Stimulated activated CD8-positive, alpha-beta memory T cell treated with anti-CD3 and anti-CD28 coated beads, Interleukin-2, amount 100 ng/mL, for 1 hour (primary cell): ENCODE measurements at regions not wholly inside any gene's neighbourhood (a gene's known extent, or its start where the extent isn't known, plus 50 kb on each side); places are given as distances from the start of the nearest gene placed in this dataset.
"Not testable (repeated sequence)": the region's sequence is repeated elsewhere in the genome, so short reads cannot be mapped to it uniquely, and the experiment has no call there.

Experiments used
- DNase-seq, 2 donors: peaks; one replicate each; pipeline ENCODE4 v3.0.0-alpha.2; 2020; ENCODE audit warnings: low read depth in 2 of 2

DNA sequence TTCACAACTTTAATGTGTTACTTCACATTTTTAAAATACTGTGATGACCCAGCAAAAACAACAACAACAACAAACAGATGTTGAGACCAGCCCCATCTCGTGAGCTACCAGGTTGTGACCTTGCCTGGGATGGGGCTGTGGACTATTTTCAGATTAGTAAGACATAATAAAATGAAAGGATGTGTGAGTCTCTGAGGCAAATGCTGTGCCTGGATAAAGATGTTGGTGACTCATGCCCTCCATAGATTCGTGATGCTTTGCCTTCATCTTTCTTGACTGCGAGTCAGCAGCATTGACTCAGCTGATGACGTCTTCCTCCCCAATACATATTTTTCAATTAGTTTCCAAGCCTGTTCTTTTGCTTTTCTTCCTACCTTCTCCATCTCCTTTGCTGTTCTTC, 453.0 kb upstream of the CFAP20DC start:
- DNase-seq = no peak

DNA sequence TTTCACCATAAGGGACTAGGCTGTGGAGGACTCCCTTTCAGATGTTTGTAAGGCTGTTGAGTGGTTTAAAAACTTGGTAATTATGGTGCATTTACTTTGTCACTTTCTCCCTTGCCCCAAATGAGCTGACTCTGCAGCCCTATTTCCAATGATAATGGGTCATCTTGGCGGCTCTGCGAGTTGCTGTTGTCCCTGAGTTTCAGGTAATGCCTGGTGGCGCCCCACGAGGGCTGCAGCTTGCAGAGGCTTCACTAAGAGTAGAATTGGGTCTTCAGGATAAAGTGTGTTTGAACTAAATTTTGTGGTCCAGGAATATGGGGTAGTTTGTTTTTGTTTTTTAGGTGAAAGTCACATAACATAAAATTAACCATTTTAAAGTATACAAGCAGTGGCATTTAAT, 450.1 kb upstream of the CFAP20DC start:
- DNase-seq = no peak

DNA sequence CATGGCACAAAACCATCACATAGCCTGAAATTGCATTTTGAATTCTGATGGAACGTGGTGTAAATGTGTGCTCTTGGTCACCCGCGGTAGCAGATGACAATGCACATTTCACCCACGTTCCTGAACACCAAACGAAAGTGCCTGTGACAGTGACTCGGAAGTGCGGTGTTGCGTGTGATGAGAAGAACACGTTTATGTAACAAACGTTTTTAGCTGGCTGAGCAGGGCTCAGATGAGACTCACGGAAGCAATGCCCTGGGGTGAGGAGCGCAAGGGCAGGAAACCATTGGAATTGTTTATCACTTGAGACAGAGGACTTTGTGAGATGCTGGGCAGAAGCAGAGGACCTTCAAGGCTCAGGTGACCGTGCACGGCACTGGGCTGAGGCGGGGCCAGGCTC, 449.2 kb upstream of the CFAP20DC start:
- DNase-seq = no peak

DNA sequence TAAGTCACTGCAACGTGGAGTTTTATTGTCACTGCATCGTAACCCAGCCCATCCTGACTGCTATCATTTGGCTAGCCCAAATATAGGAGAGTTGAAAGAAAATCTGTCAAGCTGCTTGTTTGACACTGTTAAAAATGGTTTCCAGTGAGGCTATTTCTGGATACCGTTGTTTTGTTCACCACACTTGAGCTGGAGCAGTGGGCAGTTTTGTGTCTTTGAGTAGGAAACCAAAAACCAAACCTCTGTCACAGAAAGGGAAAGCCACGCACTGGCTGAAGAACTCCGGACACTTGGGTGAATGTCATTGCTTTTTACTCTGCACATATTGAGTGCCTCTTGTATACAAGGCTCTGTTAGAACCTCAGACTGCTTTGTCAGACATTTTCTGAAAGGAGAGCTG, 446.4 kb upstream of the CFAP20DC start:
- no peak for DNase-seq

DNA sequence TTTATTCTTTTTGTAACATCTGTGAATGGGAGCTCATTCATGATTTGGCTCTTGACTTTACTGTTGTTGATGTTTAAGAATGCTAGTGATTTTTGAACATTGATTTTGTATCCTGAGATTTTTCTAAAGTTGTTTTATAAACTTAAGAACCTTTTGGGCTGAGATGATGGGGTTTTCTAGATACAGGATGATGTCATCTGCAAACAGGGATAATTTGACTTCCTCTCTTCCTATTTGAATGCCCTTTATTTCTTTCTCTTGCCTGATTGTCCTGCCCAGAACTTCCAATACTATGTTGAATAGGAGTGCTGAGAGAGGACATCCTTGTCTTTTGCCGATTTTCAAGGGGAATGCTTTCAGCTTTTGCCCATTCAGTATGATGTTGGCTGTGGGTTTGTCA, 445.1 kb upstream of the CFAP20DC start:
- not testable (repeated sequence) for DNase-seq

DNA sequence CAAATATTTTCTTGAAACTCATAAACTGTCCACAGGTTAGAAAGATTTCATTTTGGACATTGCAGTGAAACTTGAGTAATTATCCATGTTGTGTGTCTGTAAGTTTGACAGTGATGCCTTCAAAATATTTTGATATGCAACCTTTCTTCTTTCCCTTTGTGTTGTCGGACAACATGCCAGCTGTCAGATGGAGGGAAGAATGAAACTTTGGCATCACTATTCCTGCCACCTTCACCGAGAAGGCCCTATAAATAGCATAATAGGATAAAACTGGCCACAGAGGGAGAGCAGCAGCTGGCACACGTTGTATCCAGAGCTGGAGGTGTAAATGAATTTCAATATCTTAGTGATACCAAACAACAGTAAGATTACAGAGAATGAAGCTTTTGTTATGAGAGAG, 436.7 kb upstream of the CFAP20DC start:
- DNase-seq = no peak

DNA sequence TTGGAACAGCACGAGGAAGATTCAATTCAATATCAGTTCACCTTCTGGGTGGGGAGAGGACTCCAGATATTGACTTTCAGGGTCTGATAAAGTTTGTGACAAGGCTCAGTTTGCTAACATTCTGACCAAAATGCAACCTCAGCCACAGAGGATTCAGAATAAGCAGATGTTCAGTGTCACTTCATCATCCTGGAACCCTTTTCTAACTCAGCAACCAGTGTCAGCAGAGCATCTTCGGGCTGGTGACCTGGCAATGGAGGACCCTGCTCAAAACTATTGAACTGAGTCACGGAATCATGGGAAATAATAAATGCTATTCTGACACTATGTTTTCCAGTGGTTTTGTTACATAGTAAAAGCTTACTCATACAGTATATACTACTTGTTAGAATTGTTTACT, 433.4 kb upstream of the CFAP20DC start:
- DNase-seq = no peak

DNA sequence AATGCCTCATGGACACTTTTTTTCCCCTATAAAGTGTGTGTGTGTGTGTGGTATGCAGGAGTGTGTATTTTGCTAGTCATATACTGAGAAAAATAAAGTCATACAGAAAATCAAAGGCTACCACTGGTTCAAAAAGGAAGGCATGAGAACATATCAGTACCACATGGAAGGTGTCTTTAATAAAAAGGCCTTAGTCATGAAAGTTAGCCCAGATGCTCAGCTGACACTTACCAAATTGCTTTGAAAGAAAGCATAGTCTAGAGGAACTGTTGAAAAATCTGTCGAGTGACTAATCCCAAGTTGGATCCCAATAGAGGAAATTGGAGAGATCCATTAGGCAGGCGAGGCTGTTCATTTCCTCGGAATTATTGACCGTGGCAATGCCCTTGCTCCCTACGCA, 432.9 kb upstream of the CFAP20DC start:
- no peak for DNase-seq

DNA sequence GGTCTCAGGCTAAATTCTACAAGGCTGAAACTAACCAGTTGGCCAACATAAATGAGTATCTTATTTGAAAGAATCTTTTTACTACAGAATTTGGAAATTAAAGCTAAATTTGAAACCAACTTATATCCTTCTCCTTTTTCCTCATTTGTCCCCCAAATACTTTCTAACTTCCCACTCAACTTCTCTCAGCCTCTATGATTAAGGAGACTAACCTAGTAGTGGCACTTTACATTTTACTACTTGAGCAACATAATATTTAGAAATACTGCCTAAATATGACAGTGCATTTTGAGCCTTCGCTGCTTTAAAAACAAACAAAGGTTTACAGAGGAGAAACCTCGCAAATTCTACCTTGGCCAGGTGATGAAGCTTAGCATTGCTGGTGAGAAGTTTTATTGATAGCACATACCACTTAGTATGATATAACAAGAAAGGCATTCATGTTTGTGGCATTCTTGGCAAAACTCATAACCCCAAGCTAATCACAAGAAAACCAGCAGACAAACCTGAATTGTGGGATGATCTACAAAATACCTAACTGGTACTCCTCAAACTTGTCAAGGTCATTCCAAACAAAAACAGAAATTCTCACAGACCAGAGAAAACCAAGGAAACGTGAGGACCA, 432.1 kb upstream of the CFAP20DC start:
- DNase-seq = no peak

DNA sequence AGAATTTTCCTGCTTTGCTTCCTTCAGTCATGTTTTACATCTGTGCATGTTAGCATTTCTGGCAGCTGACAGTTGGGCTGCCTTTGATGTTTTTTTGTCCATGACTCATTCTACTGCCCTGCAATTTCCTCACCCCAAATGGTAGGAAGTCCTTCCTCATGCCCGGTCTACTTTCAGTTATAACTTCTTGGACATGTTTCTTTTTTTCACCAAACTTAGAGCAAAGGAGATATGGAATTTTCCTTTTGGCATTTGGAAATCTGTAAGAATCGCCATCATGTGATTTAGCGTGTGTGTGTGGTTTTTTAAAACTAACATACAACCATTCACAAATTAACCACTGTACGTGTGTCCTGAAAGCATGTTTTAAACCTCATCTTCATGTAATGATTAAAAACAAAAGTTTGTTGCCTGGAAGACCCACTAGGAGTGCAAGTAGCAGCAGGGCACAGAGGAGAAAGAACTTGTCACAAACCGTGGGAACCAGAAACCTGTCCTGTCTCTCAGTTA, 430.7 kb upstream of the CFAP20DC start:
- no peak for DNase-seq

DNA sequence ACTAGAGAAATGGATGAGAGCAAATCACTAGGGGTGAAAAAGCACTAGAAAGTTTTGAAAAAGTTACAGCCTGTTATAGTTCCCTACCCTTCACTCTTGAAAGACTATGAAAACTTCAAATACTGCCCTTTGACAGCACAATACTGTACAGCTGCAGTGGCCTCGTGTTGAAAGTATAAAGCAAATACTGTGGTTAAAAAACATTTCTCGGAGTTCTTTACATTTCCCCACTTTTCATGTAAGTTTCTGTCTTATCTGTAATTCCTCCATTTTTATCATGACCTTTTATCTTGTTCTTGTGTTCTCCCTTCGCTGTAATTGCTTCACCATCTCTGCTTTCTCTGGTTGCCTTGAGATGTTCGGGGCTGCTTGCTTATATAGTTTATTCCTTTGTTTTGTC, 423.8 kb upstream of the CFAP20DC start:
- no peak for DNase-seq

DNA sequence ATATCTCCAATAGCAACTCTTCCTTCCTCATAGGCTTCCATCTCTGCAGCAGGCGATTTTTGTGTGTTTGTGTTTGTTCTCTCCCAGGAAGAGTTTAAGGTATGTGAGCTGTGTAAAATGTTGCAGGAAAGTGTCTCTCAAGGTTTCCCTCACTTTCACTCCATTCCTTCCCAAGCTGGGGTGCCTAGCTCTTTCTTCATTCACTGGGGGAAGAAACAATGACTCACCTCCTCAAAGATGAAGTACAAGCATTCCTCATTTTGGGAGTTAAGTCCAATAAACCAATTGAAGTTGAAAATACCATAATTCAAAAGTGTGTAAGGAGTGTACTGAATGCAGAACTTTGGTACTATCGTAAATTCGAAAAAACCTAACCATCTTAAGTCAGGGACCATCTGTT, 422.7 kb upstream of the CFAP20DC start:
- DNase-seq = no peak

DNA sequence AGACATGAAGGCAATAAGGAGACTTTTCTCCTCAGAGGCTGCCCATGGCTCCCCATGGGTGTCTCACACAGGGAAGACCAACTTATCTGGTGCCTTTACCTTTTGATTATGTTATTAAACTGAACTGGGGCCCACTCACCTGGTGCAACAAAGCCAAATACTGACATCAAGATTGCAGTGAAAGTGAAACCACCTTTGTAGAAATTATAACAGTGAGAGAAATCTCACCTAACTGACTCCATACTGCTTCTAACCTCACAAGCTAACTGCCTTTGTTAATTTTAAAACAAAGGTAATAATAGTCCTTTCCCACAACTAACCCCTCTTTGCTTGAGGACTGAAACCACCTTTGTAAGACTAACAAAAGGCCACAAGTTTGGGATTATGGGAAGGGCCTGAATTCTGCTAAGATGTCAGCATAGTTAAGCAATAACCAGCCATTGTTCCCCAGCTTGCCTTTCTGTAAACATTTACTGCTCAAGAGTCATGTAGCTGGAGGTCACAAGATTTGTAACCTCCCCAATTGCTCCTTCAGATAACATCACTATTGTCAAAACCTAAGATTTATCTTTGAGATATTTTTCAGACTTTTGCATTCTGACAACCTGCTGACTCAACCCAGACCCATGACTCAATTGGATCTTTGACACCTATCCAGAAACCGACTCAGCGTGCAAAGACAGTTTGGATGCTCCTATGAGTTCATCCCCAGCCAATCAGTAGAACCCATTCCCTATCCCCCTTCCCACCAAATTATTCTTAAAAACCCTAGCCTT, 420.3 kb upstream of the CFAP20DC start:
- DNase-seq = no peak

DNA sequence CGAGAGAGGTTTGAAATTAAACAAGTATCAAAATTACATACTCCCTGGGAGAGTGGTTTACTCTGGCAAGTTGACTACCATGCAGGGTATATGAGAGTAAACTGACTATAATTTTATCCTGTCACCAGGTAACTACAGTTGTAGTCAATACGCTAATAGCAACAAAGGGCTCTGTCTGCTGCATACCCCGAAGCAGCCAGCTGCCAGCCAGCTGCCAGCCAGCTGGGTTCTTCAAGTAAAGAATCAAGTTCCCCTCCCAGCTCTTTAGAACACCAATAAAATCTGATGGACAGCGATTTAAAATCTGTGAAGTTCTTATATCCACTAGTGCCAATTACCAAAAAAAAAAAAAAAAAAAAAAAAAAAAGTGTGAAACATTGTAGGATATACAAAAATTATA, 417.7 kb upstream of the CFAP20DC start:
- DNase-seq = no peak

DNA sequence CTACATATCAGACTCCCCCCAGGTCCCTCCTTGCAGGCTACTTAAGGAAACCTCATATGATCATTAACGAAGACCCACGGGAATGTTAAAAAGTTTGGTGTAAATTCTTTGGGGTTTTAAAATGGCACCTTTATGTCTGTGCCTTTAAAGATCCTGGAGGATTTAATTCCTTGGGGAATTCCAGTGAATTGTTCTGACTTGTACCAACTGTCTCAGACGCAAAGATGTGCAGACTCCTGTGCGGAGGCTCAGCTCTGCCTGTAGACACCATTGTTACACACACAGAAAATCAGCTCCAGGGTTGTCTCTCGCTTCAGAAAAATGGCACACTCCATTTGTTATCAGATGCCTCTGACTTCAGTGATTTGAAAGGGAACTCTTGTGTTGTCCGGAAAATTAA, 414.4 kb upstream of the CFAP20DC start:
- DNase-seq = no peak

DNA sequence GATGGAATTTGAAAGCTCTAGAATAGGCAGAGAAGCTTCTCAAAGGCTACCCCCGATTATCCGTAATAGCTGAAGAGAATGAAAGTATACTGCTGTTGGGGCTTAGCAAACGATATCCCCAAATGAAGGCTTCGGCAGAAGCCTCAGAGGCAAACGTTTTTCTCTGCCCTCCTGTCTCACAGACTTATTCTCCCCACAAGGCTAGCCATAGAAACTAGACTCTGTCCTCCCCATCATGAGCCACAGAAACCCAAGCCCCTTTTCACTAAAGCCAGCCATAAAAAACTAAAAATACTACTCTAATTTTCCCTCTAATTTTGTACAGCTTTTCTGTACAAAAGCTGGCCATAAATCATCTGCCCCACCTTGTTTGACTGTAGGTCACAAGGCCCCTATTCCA, 413.4 kb upstream of the CFAP20DC start:
- no peak for DNase-seq

DNA sequence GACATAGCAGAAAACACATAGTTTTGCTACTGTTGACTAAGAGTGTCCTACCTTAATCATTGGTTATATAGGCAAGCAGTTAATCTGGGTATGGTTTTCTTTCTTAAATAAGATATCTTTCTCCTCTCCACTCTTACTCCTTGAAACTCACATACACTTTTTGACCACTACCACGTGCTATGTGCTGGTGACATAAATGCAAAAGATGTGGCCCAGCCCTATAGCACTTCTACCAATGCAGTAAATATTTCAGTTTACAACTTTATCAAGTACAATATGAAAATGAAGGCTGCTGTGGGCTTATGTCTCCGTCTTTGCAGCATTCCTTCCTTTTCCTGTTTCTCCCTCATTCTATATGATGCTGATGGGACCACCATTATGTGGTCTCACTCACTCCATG, 410.2 kb upstream of the CFAP20DC start:
- DNase-seq = no peak

DNA sequence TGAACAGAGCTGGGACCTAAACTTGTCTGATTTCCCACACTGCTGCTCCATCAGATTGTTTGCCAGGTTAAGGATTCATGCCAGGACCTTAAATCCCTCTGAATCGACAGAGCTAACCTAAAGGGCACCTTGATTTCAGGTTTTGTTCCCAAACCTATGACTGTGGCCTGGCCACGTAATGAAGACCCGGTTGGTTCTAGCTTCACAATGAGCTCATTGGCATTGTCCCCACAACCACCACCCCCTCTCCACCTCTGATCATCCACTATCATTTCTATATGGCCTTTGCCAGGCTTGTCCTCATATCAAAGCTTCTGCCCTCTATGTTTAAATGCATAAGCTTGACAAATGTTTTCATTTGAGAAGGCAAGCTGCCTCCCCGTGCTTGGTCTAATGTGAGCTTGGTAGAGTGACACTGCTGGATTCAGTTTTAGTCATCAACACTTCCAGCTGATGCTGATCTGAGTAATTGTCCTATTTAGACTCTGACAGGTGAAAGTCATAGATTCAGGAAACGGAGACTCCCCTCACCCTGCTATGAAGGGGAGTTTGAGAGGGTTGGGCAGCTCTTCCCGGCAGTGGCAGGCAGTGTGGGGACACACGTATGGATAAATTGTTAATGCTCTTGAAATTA, 407.1 kb upstream of the CFAP20DC start:
- DNase-seq = no peak

DNA sequence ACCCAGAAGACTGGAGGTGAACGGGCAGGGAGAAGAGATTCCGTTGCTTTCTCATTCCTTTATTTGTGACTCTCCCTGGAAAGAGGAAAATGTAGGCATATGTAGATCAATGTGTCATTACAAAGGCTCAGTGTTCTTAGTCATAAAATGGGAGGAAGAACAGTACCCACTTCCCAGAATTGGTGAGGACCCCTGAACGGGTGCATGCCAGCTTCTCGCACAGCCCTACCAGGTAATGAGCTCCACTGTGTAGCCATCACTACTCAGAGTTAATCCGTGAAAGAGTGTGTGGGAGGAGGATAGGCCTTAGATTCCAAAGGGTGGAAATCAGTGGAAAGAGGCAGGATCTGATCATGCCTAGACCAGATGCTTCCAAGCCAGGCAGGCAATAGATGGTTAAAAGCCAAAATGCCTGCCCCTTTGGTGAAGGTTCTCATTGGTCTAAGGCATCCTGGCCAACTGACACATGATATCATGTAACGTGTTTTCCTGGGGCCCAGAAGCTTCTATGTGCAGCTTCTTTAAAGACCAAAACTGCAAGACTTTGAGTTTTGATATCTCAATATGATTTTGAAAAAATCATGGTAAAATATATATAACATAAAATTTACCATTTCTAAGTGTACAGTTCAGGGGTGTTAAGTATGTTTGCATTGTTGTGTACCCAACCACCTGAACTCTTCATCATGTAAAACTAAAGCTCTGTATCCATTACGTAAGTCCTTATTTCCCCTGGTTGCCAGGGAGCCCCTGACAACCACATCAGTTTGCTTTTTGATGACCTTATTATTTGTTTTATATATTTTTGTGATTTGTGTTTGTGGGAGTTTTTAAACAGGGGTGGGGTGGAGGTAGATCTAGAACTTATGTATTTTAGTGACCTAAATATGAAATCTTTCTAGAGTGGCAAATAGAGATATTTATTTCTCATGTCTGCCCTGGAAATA, 402.2 kb upstream of the CFAP20DC start:
- no peak for DNase-seq

DNA sequence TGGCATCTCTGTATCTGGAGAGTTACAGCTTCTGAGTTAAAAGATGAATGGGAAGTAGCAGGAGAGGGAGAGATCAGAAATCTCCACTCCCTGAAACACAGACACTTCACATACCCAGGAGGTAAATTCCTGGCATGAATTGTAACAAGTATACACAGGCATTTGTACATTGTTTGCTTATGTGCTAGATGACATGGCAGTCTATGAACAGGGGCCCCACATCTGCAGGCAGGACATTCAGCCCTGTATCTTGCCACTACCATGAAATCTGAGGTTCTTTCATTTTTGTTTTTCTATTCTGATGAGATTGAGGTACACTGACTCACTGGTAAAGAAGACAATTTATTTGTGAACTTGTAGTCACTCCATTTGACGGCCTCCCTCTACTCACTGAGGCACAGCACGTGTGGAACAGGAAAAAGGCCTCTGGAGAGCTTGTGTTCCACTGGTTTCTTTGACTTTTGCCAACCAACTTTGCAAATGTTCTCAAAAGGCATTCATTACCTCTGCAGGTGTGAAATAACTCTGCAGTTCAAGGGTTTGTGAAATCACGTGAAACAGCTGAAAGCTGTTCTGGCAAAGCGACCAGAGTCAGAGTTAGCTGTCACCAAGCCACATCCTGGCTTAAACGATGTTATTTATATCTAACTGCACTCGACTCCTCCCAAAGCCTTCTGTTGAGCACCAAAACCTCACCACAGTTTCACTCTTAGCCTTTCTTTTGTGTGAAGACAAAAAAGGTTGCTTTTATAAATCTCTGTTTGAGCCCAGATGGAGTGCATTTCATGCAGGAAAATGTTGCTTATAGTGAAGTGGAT, 401.3 kb upstream of the CFAP20DC start:
- peak; percentile 11 to 29 for DNase-seq

DNA sequence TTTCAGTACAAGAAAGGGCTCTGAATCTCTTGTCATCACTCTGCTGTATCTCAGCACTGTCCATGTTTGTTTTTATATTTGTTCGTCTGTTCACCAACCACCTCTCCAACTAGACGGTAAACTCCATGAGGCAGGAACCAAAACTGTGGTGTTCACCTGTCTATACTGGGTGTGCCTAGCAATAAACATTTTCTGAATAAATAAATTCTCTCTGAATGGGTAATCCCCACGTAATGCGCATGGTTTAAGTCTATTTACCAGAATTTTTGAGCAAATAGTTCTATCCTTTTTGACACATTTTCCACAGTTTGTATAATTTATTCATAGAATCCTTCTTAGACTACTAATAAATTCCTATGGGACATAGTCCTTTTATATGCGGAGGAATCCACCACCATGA, 400.6 kb upstream of the CFAP20DC start:
- DNase-seq = no peak
